ENCODE measurements at regions not wholly inside any gene's neighbourhood (a gene's known extent, or its start where the extent isn't known, plus 50 kb on each side); places are given as distances from the start of the nearest gene placed in this dataset.
"Not testable (repeated sequence)": the region's sequence is repeated elsewhere in the genome, so short reads cannot be mapped to it uniquely, and the experiment has no call there.

- Mint-ChIP-seq H3K4me1 (no peaks in the 10 kb centered on the region), H3K9me3 (no peaks in the 10 kb centered on the region), H3K36me3 (ENCODE audit: low read depth) (no peaks in the 10 kb centered on the region)
Observed at GRCh38 chr20:47862574-47863240, 77.4 kb upstream of the SULF2 start.

DNA sequence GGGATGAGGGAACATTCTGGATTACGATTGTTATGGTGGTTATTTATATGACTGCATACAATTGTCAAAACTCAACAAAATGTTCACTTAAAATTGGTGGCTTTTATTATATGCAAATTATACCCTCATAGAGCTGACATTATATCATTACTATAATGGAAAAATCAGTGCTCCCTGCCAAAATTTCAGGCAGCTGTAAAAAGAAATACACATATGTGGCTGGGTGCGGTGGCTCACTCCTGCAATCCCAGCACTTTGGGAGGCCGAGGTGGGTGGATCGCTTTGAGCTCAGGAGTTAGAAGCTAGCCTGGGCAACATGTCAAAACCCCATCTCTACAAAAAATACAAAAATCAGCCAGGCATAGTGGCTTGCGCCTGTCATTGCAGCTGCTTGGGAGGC is 75.8 kb upstream of the SULF2 start:
- Mint-ChIP-seq H3K36me3 (ENCODE audit: low read depth) (no peaks in the 10 kb centered on the region), H3K27me3 (no peaks in the 10 kb centered on the region), H3K9me3 (no peaks in the 10 kb centered on the region), H3K27ac (no peak overlapping the region), H3K4me3 (no peak overlapping the region), H3K4me1 (no peaks in the 10 kb centered on the region)
- ATAC-seq (no peak), DNase-seq (no peak)

More at GRCh38 chr20:47862574-47863240, 77.4 kb upstream of the SULF2 start:
- no peak for ATAC-seq
- no peak overlapping the region for H3K27ac Mint-ChIP-seq
- no peaks in the 10 kb centered on the region for H3K27me3 Mint-ChIP-seq
- DNase-seq = no peak
- no peak overlapping the region for H3K4me3 Mint-ChIP-seq

- no peak for DNase-seq
- no peaks in the 10 kb centered on the region for H3K36me3 Mint-ChIP-seq (ENCODE audit: low read depth)
- H3K4me3 Mint-ChIP-seq = no peak overlapping the region
- no peaks in the 10 kb centered on the region for H3K4me1 Mint-ChIP-seq
- no peaks in the 10 kb centered on the region for H3K9me3 Mint-ChIP-seq
- no peaks in the 10 kb centered on the region for H3K27me3 Mint-ChIP-seq
- H3K27ac Mint-ChIP-seq = no peak overlapping the region
- no peak for ATAC-seq
Observed at GRCh38 chr20:47860049-47860830, 75.0 kb upstream of the SULF2 start.

DNA sequence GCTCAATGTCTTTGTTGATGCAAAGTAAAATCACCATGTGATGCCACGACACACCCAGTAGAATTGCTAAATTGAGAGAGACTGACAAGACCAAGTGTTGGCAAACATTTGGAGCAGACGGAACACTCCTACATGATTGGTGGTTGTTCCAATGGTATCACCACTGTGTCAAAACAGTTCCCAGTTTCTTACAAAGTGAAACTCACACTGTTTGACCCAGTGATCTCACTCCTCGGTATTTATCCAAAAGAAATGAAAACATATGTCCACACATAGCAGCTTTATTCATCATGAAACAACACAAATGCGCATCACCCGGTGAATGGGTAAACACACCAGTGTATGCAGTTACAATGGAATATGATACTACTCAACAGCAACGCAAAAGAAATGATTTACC is 74.0 kb upstream of the SULF2 start:
- H3K4me3 Mint-ChIP-seq = no peak overlapping the region
- DNase-seq = no peak
- no peaks in the 10 kb centered on the region for H3K36me3 Mint-ChIP-seq (ENCODE audit: low read depth)
- no peak overlapping the region for H3K27ac Mint-ChIP-seq
- no peaks in the 10 kb centered on the region for H3K27me3 Mint-ChIP-seq
- no peaks in the 10 kb centered on the region for H3K4me1 Mint-ChIP-seq
- no peak for ATAC-seq
- no peaks in the 10 kb centered on the region for H3K9me3 Mint-ChIP-seq

DNA sequence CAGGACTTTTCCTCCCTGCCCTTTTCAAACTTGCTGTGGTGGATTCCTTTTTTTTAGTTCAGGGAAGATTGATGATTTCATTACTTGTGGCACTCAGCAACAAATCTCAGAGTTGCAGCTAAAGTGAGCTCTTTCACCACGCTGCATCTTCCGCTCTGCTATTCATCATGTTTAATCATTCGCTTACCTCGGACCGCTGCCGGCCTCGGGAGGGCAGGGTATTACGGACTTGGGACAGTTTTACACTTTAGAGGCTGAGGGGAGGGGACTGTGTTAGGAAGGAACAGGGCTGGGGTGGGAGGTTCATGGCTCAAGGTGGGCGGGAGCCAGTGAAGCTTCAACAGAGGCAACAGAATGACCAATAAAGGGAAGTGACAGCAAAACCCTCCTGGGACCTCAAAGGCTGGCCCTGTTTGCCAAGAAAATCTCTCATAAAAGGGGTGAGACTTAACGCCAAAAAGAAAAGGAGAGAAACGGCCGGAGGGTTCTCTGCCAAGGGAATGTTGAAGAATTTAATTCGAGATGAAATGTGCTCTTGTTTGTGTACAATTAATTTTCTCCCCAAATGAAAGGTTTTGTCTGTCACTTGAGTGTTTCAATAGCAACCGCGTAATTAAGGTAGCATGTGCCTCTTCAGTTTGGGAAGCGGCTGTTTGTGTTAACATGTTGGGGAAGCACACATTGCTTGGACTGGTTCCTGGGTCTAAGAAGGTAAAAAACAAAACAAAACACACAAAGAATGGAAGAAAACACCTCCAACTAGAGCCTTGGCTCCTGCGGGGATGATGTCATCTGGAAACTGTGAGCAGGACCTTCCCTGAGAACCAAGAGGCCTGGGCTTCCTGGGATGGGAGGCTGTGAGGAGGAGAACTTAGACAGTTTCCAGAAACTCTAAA is 72.5 kb upstream of the SULF2 start:
- H3K9me3 Mint-ChIP-seq = no peaks in the 10 kb centered on the region
- H3K4me1 Mint-ChIP-seq = no peaks in the 10 kb centered on the region
- no peak overlapping the region for H3K4me3 Mint-ChIP-seq
- DNase-seq (no peak), ATAC-seq (no peak)
- H3K27me3 Mint-ChIP-seq = no peaks in the 10 kb centered on the region
- H3K27ac Mint-ChIP-seq = no peak overlapping the region
- H3K36me3 Mint-ChIP-seq (ENCODE audit: low read depth) = no peaks in the 10 kb centered on the region

- H3K4me3 Mint-ChIP-seq = no peak overlapping the region
- H3K27me3 Mint-ChIP-seq = no peaks in the 10 kb centered on the region
- no peaks in the 10 kb centered on the region for H3K4me1 Mint-ChIP-seq
- DNase-seq (no peak), ATAC-seq (no peak)
- H3K36me3 Mint-ChIP-seq (ENCODE audit: low read depth) = no peaks in the 10 kb centered on the region
- H3K27ac Mint-ChIP-seq = no peak overlapping the region
- no peaks in the 10 kb centered on the region for H3K9me3 Mint-ChIP-seq
Observed at GRCh38 chr20:47857187-47857568, 71.9 kb upstream of the SULF2 start.

DNA sequence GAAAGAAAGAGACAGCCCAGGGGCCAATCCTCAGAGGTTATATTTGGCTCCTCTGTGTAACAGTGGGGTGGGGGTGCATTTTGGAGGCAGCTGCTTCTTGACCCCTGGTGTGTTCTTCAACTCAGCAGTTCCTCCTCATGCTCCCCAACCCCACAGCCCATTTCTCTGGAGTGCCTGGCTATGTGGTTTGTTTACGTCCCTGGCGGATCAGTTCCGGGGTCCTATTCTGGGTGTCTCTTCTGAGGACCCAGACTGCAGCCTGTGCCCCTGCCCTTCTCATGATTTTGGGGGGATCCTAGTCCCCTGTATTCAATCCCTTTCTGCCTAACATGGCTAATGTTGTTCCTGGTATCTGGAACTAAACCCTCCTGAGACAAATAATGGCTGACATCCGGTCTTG is 70.5 kb upstream of the SULF2 start:
- no peaks in the 10 kb centered on the region for H3K4me1 Mint-ChIP-seq
- DNase-seq (no peak), ATAC-seq (no peak)
- H3K27me3 Mint-ChIP-seq = peaks cover 4% of the 10 kb centered on the region
- no peaks in the 10 kb centered on the region for H3K9me3 Mint-ChIP-seq
- H3K4me3 Mint-ChIP-seq = no peak overlapping the region
- H3K27ac Mint-ChIP-seq = no peak overlapping the region
- H3K36me3 Mint-ChIP-seq (ENCODE audit: low read depth) = no peaks in the 10 kb centered on the region

GRCh38 chr20:47854687-47855212 is 69.5 kb upstream of the SULF2 start:
- ATAC-seq = no peak
- H3K36me3 Mint-ChIP-seq (ENCODE audit: low read depth) = no peaks in the 10 kb centered on the region
- no peak for DNase-seq
- no peak overlapping the region for H3K4me3 Mint-ChIP-seq
- peaks cover 4% of the 10 kb centered on the region for H3K27me3 Mint-ChIP-seq
- no peak overlapping the region for H3K27ac Mint-ChIP-seq
- no peaks in the 10 kb centered on the region for H3K4me1 Mint-ChIP-seq
- no peaks in the 10 kb centered on the region for H3K9me3 Mint-ChIP-seq

GRCh38 chr20:47851774-47852173 is 66.5 kb upstream of the SULF2 start:
- no peaks in the 10 kb centered on the region for H3K9me3 Mint-ChIP-seq
- H3K36me3 Mint-ChIP-seq (ENCODE audit: low read depth) = no peaks in the 10 kb centered on the region
- H3K4me3 Mint-ChIP-seq = no peak overlapping the region
- ATAC-seq (no peak), DNase-seq (no peak)
- no peaks in the 10 kb centered on the region for H3K4me1 Mint-ChIP-seq
- peaks cover 5% of the 10 kb centered on the region for H3K27me3 Mint-ChIP-seq
- no peak overlapping the region for H3K27ac Mint-ChIP-seq

GRCh38 chr20:47850146-47850545 is 64.9 kb upstream of the SULF2 start:
- Mint-ChIP-seq H3K27me3 (peaks cover 8% of the 10 kb centered on the region), H3K4me1 (no peaks in the 10 kb centered on the region), H3K9me3 (no peaks in the 10 kb centered on the region), H3K4me3 (no peak overlapping the region), H3K27ac (no peak overlapping the region), H3K36me3 (ENCODE audit: low read depth) (no peaks in the 10 kb centered on the region)
- no peak for DNase-seq
- no peak for ATAC-seq

DNA sequence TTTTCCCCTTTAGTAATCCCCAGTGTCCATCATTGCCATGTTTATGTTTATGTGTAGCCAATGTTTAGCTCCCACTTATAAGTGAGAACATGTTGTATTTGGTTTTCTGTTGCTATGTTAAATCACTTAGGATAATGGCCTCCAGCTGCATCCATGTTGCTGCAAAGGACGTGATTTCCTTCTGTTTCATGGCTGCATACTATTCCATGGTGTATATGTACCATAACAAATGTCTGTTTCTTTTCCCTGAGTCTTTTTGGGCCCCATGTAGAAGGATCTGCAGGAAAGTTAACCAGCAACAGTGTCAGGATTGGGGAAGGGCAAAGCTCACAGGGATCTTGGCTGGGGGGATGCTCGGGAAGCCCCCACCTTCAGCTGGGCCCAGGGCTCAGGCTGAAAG is 64.3 kb upstream of the SULF2 start:
- no peak overlapping the region for H3K27ac Mint-ChIP-seq
- H3K36me3 Mint-ChIP-seq (ENCODE audit: low read depth) = no peaks in the 10 kb centered on the region

GRCh38 chr20:47849006-47849405 is 63.7 kb upstream of the SULF2 start:
- Mint-ChIP-seq H3K36me3 (ENCODE audit: low read depth) (no peaks in the 10 kb centered on the region), H3K9me3 (no peaks in the 10 kb centered on the region), H3K4me3 (no peak overlapping the region), H3K27ac (no peak overlapping the region), H3K4me1 (no peaks in the 10 kb centered on the region), H3K27me3 (peaks cover 8% of the 10 kb centered on the region)
- ATAC-seq (no peak), DNase-seq (no peak)

More for the DNA sequence above, 64.3 kb upstream of the SULF2 start:
- H3K9me3 Mint-ChIP-seq = no peaks in the 10 kb centered on the region
- DNase-seq (no peak), ATAC-seq (no peak)
- peaks cover 8% of the 10 kb centered on the region for H3K27me3 Mint-ChIP-seq
- no peak overlapping the region for H3K4me3 Mint-ChIP-seq
- no peaks in the 10 kb centered on the region for H3K4me1 Mint-ChIP-seq

- ATAC-seq; H3K36me3 Mint-ChIP-seq (ENCODE audit: low read depth); H3K27me3 Mint-ChIP-seq; H3K27ac Mint-ChIP-seq; DNase-seq; H3K4me1 Mint-ChIP-seq; H3K4me3 Mint-ChIP-seq; H3K9me3 Mint-ChIP-seq: not testable (repeated sequence)
Observed at GRCh38 chr20:47848534-47848933, 63.3 kb upstream of the SULF2 start.

GRCh38 chr20:47847884-47848485 is 62.7 kb upstream of the SULF2 start:
- no peaks in the 10 kb centered on the region for H3K36me3 Mint-ChIP-seq (ENCODE audit: low read depth)
- ATAC-seq = no peak
- H3K4me3 Mint-ChIP-seq = no peak overlapping the region
- DNase-seq = no peak
- H3K4me1 Mint-ChIP-seq = no peaks in the 10 kb centered on the region
- peaks cover 8% of the 10 kb centered on the region for H3K27me3 Mint-ChIP-seq
- H3K27ac Mint-ChIP-seq = no peak overlapping the region
- no peaks in the 10 kb centered on the region for H3K9me3 Mint-ChIP-seq
